Neuronal stem cell (in vitro differentiated cells): ENCODE measurements at regions not wholly inside any gene's neighbourhood (a gene's known extent, or its start where the extent isn't known, plus 50 kb on each side); places are given as distances from the start of the nearest gene placed in this dataset.

Source experiments
- DNase-seq: peaks from one replicate; pipeline ENCODE4 v3.0.0-alpha.2; 2013; ENCODE audit warnings: low spot score
- H2AFZ ChIP-seq: one replicate; pipeline ENCODE4 v1.6.1; 2013; ENCODE audit warnings: mild to moderate bottlenecking, low read length, inconsistent platforms
- H2AK5ac ChIP-seq: 2 replicates; pipeline ENCODE4 v1.6.1; 2013; ENCODE audit warnings: low read depth, mild to moderate bottlenecking, inconsistent platforms, low read length, moderate library complexity, mixed read lengths
- H2BK120ac ChIP-seq: 2 replicates; pipeline ENCODE4 v1.6.1; 2013; ENCODE audit warnings: low read depth, mild to moderate bottlenecking, inconsistent platforms, low read length, moderate library complexity, mixed read lengths
- H2BK12ac ChIP-seq: one replicate; pipeline ENCODE4 v1.6.1; 2013; ENCODE audit warnings: low read length, inconsistent platforms
- H2BK15ac ChIP-seq: 2 replicates; pipeline ENCODE4 v1.6.1; 2013; ENCODE audit warnings: mild to moderate bottlenecking, low read length, inconsistent platforms, mixed read lengths
- H2BK5ac ChIP-seq: one replicate; pipeline ENCODE4 v1.6.1; 2013; ENCODE audit warnings: inconsistent platforms, mild to moderate bottlenecking, low read length, moderate library complexity
- H3K14ac ChIP-seq: one replicate; pipeline ENCODE4 v1.6.1; 2013; ENCODE audit warnings: low read length, inconsistent platforms
- H3K18ac ChIP-seq: 2 replicates; pipeline ENCODE4 v1.6.1; 2013; ENCODE audit warnings: low read length, inconsistent platforms
- H3K23ac ChIP-seq: 2 replicates; pipeline ENCODE4 v1.6.1; 2013; ENCODE audit warnings: low read depth, mild to moderate bottlenecking, mixed read lengths, low read length, inconsistent platforms; ENCODE audit not compliant: poor library complexity
- H3K27ac ChIP-seq: replicated peaks from 3 replicates; pipeline ENCODE4 v1.5.1; 2013; ENCODE audit warnings: low read length, inconsistent platforms
- H3K27me3 ChIP-seq, 3 experiments: 2 replicates each; pipeline ENCODE4 v1.6.1; 2013; ENCODE audit warnings: low read length in 3 of 3, mild to moderate bottlenecking in 2 of 3, inconsistent platforms in 1 of 3, low read depth in 1 of 3, mixed read lengths in 1 of 3, moderate library complexity in 1 of 3; ENCODE audit not compliant: control insufficient read depth in 3 of 3, insufficient read depth in 3 of 3
- H3K36me3 ChIP-seq, 2 donors: replicated peaks in 1 of 2; 2 replicates each; pipeline ENCODE4 v1.6.1; 2013; ENCODE audit warnings: low read length in 2 of 2; ENCODE audit not compliant: control insufficient read depth in 2 of 2, insufficient read depth in 2 of 2
- H3K4ac ChIP-seq: 2 replicates; pipeline ENCODE4 v1.6.1; 2013; ENCODE audit warnings: inconsistent platforms, mild to moderate bottlenecking, low read length, moderate library complexity
- H3K4me1 ChIP-seq, 2 donors: 1 replicate in 1 of 2; 2 replicates in 1 of 2; pipeline ENCODE4 v1.6.1; 2013; ENCODE audit warnings: low read length in 2 of 2, low read depth in 1 of 2; ENCODE audit not compliant: control insufficient read depth in 2 of 2, insufficient read depth in 1 of 2
- H3K4me2 ChIP-seq: one replicate; pipeline ENCODE4 v1.6.1; 2013; ENCODE audit warnings: mild to moderate bottlenecking, low read length, inconsistent platforms; ENCODE audit not compliant: insufficient read depth, poor library complexity, severe bottlenecking
- H3K4me3 ChIP-seq, 2 donors: 2 replicates each; pipeline ENCODE4 v1.5.1; 2013; ENCODE audit warnings: low read length in 2 of 2, mild to moderate bottlenecking in 2 of 2, inconsistent platforms in 1 of 2, moderate library complexity in 1 of 2
- H3K79me1 ChIP-seq: one replicate; pipeline ENCODE4 v1.6.1; 2013; ENCODE audit warnings: low read depth, mild to moderate bottlenecking, inconsistent platforms, low read length, moderate library complexity
- H3K9ac ChIP-seq: one replicate; pipeline ENCODE4 v1.6.1; 2013; ENCODE audit warnings: mild to moderate bottlenecking, low read depth, low read length, inconsistent platforms; ENCODE audit not compliant: poor library complexity
- H3K9me3 ChIP-seq, 2 donors: replicated peaks in 1 of 2; 2 replicates each; pipeline versions ENCODE3 to v1.6.1; 2013; ENCODE audit warnings: low read length in 2 of 2, mild to moderate bottlenecking in 2 of 2, inconsistent platforms in 1 of 2, low read depth in 1 of 2, mixed read lengths in 1 of 2, moderate library complexity in 1 of 2; ENCODE audit not compliant: control insufficient read depth in 2 of 2, insufficient read depth in 1 of 2
- H4K8ac ChIP-seq: one replicate; pipeline ENCODE4 v1.6.1; 2013; ENCODE audit warnings: low read depth, mild to moderate bottlenecking, inconsistent platforms, low read length, moderate library complexity
- H4K91ac ChIP-seq: one replicate; pipeline ENCODE4 v1.6.1; 2013; ENCODE audit warnings: low read length, low read depth, mild to moderate bottlenecking, inconsistent platforms; ENCODE audit not compliant: poor library complexity
- WGBS, 2 donors: extraction: QIAGEN DNeasy Blood & Tissue Kit; methylation state at CpG; one replicate each; pipeline ENCODE4 v1.1.7; 2013; ENCODE audit warnings: missing lambda C conversion rate in 2 of 2, mixed read lengths in 1 of 2; ENCODE audit not compliant: insufficient read length in 2 of 2, insufficient replicate concordance in 1 of 2; ENCODE audit errors: extremely low coverage in 2 of 2; 5-methylcytosine and 5-hydroxymethylcytosine counted together

DNA sequence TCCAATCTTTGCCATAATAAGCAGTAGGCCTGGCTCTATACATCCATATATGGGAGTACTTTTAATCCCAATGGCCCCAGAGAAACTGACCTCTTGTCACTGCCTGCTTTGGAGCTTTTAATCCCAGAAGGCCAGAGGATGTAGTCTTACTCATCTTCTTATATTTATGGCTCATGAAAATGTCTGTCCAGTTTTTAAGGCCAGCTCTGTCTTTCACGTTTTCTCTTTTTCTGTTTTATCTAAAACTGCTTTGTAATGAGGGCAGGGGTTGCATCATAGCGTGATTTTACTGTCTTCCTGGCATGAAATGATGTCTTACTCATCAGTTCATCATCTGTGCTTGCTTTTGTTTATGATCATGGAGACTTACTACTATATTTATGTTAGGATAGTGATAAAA, 1094.9 kb downstream of the MAT2B start:
- H4K91ac ChIP-seq: no peak overlapping the region
- H2AK5ac ChIP-seq: no peak overlapping the region
- H4K8ac ChIP-seq: no peak overlapping the region
- H3K4me3 ChIP-seq: no peak overlapping the region
- WGBS, 2 donors: no CpG with 5 or more reads among the region's 2 CpGs
- DNase-seq: no peak
- H2AFZ ChIP-seq: no peak overlapping the region
- peaks cover 3 to 8% of the 10 kb centered on the region in 2 donors for H3K9me3 ChIP-seq
- peaks cover 0 to 4% of the 10 kb centered on the region in 2 donors for H3K36me3 ChIP-seq
- H3K14ac ChIP-seq: no peak overlapping the region
- H3K23ac ChIP-seq: no peak overlapping the region
- no peak overlapping the region for H2BK15ac ChIP-seq
- H3K9ac ChIP-seq: no peak overlapping the region
- no peak overlapping the region for H2BK120ac ChIP-seq
- H3K27ac ChIP-seq: no peak overlapping the region
- no peak overlapping the region for H3K4ac ChIP-seq
- no peak overlapping the region for H3K4me2 ChIP-seq
- no peak overlapping the region for H2BK5ac ChIP-seq
- no peaks in the 10 kb centered on the region for H3K27me3 ChIP-seq
- H3K18ac ChIP-seq: no peak overlapping the region
- H3K4me1 ChIP-seq: no peaks in the 10 kb centered on the region
- no peak overlapping the region for H2BK12ac ChIP-seq
- H3K79me1 ChIP-seq: no peaks in the 10 kb centered on the region

DNA sequence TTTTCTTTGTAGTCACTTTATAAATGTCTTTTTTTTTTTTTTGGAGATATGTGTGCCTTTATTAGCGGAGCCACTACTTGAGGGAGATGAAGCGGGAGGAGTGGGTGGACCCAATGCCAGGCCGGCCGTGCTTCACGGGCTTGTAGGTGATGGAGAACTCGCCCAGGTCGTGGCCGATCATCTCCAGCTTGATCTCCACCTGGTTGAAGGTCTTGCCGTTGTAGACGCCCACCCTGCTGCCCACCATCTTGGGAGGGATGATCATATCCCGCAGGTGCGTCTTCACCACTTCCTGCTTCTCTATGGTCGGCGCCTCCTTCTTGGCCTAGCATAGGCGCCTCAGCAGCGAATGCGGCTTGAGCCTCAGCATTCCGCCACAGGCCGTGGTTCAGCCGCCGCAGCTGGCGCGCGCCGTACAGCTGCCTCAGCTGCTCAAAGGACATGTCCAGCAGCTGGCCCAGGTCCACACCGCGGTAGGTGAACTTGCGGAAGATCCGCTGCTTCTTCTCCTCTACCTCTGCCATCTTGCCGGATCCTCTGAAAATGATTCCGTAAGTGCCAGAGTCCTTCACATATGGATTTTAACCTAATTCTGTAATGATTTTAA, 1095.6 kb downstream of the MAT2B start:
- Histone ChIP-seq H2AFZ (no peak overlapping the region), H2BK12ac (peak overlapping the region; percentile 58), H3K18ac (no peak overlapping the region), H3K9me3 (peaks cover 3 to 8% of the 10 kb centered on the region in 2 donors), H3K27me3 (no peaks in the 10 kb centered on the region), H3K79me1 (no peaks in the 10 kb centered on the region), H4K91ac (no peak overlapping the region), H4K8ac (no peak overlapping the region), H3K14ac (no peak overlapping the region), H3K36me3 (peaks cover 0 to 4% of the 10 kb centered on the region in 2 donors), H2BK120ac (no peak overlapping the region), H2BK15ac (no peak overlapping the region), H3K9ac (peak overlapping the region; percentile 81), H3K27ac (no peak overlapping the region), H2BK5ac (no peak overlapping the region), H3K23ac (no peak overlapping the region), H3K4me3 (no peak overlapping the region), H2AK5ac (no peak overlapping the region), H3K4me1 (no peaks in the 10 kb centered on the region), H3K4ac (no peak overlapping the region), H3K4me2 (no peak overlapping the region)
- DNase-seq: no peak
- no CpG with 5 or more reads among the region's 31 CpGs for WGBS, 2 donors

DNA sequence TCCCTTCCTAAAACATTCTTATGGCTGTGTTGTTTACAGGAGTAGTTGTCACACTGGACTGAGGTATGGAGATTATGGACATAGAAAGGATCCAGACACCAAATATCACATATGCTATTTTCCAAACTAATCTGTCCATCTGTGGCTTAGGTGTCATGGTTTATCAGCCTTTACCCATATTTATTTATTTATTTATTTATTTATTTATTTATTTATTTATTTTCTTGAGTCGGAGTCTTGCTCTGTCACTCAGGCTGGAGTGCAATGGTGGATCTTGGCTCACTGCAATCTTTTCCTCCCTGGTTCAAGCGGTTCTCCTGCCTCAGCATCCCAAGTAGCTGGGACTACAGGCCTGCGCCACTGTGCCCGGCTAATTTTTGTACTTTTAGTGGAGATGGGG, 1103.1 kb downstream of the MAT2B start:
- no peak overlapping the region for H4K91ac ChIP-seq
- H3K36me3 ChIP-seq: no peaks in the 10 kb centered on the region
- H3K9me3 ChIP-seq: no peaks in the 10 kb centered on the region
- no peak overlapping the region for H2BK12ac ChIP-seq
- no peak overlapping the region for H3K4me2 ChIP-seq
- WGBS, 2 donors: no CpG with 5 or more reads among the region's 4 CpGs
- H3K27me3 ChIP-seq: no peaks in the 10 kb centered on the region
- no peak overlapping the region for H3K27ac ChIP-seq
- no peak overlapping the region for H3K4me3 ChIP-seq
- no peak overlapping the region for H2AFZ ChIP-seq
- no peak overlapping the region for H3K4ac ChIP-seq
- H3K79me1 ChIP-seq: no peaks in the 10 kb centered on the region
- no peaks in the 10 kb centered on the region for H3K4me1 ChIP-seq
- H2BK120ac ChIP-seq: no peak overlapping the region
- DNase-seq: no peak
- H2BK5ac ChIP-seq: no peak overlapping the region
- no peak overlapping the region for H3K14ac ChIP-seq
- no peak overlapping the region for H2BK15ac ChIP-seq
- no peak overlapping the region for H2AK5ac ChIP-seq
- H3K23ac ChIP-seq: no peak overlapping the region
- H3K9ac ChIP-seq: no peak overlapping the region
- H4K8ac ChIP-seq: no peak overlapping the region
- H3K18ac ChIP-seq: no peak overlapping the region

DNA sequence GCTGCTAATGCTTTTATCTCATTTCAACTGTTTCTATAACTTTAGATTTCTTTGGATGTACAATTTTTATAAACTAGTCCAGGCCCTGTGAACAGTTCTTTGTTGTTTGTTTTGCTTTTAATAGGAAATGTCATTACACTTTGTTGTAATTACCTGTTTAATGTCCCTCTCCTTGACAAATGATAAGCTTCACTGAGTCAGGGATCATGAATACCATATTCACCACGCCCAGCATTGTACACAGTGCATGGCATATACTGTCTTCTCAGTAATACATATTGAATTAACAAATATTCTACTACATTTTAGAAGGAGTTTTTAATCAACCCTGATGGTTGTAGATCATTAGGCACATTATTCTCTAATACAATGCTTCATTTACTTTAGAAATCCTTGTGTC, 1105.0 kb downstream of the MAT2B start:
- no peak overlapping the region for H3K4ac ChIP-seq
- no peak overlapping the region for H2AK5ac ChIP-seq
- H3K27ac ChIP-seq: no peak overlapping the region
- H3K23ac ChIP-seq: no peak overlapping the region
- H3K4me2 ChIP-seq: no peak overlapping the region
- H4K8ac ChIP-seq: no peak overlapping the region
- no peak overlapping the region for H3K14ac ChIP-seq
- no peaks in the 10 kb centered on the region for H3K27me3 ChIP-seq
- H3K4me3 ChIP-seq: no peak overlapping the region
- no peak overlapping the region for H3K18ac ChIP-seq
- H3K9ac ChIP-seq: no peak overlapping the region
- no peak overlapping the region for H2BK12ac ChIP-seq
- H2BK120ac ChIP-seq: no peak overlapping the region
- no peaks in the 10 kb centered on the region for H3K9me3 ChIP-seq
- H2BK15ac ChIP-seq: no peak overlapping the region
- no peak overlapping the region for H2BK5ac ChIP-seq
- H2AFZ ChIP-seq: no peak overlapping the region
- H3K36me3 ChIP-seq: no peaks in the 10 kb centered on the region
- H3K79me1 ChIP-seq: no peaks in the 10 kb centered on the region
- H3K4me1 ChIP-seq: no peaks in the 10 kb centered on the region
- no CpG with 5 or more reads among the region's 1 CpG for WGBS, 2 donors
- H4K91ac ChIP-seq: no peak overlapping the region
- DNase-seq: no peak
